CD4-positive, CD25-positive, alpha-beta regulatory T cell (primary cell): ENCODE measurements at regions not wholly inside any gene's neighbourhood (a gene's known extent, or its start where the extent isn't known, plus 50 kb on each side); places are given as distances from the start of the nearest gene placed in this dataset.
"Not testable (repeated sequence)": the region's sequence is repeated elsewhere in the genome, so short reads cannot be mapped to it uniquely, and the experiment has no call there.

Source experiments
- ATAC-seq, 2 donors: fragments of 150-1000 bp; cut with Tn5 transposase; one replicate each; pipeline ENCODE4 v1.10.0; 2021; ENCODE audit warnings: low read depth in 2 of 2, moderate number of reproducible peaks in 2 of 2, moderate library complexity in 1 of 2
- DNase-seq, 3 donors: peaks; one replicate each; pipeline versions ENCODE4 v3.0.0 to v3.0.0-alpha.2; 2012 to 2022; ENCODE audit warnings: mixed read lengths in 1 of 3
- H3K27ac ChIP-seq: one replicate; pipeline ENCODE4 v1.7.0; 2013; ENCODE audit warnings: mild to moderate bottlenecking, low read length; ENCODE audit not compliant: insufficient read depth, poor library complexity, severe bottlenecking
- H3K27me3 ChIP-seq: one replicate; pipeline ENCODE4 v1.7.0; 2013; ENCODE audit warnings: low read length; ENCODE audit not compliant: control insufficient read depth, insufficient read depth
- H3K36me3 ChIP-seq: one replicate; pipeline ENCODE4 v1.7.0; 2013; ENCODE audit warnings: mild to moderate bottlenecking, low read length, moderate library complexity; ENCODE audit not compliant: control insufficient read depth, insufficient read depth
- H3K4me1 ChIP-seq: 2 replicates; pipeline ENCODE4 v1.7.0; 2013; ENCODE audit warnings: mild to moderate bottlenecking, low read length; ENCODE audit not compliant: insufficient read depth, control insufficient read depth, poor library complexity, severe bottlenecking
- H3K4me3 ChIP-seq: one replicate; pipeline ENCODE4 v1.7.0; 2013; ENCODE audit warnings: low read depth, mild to moderate bottlenecking, low read length, moderate library complexity
- H3K9me3 ChIP-seq, 2 experiments: 1 replicate in 1 of 2; 2 replicates in 1 of 2; pipeline ENCODE4 v1.7.0; 2013; ENCODE audit warnings: low read length in 2 of 2, mild to moderate bottlenecking in 1 of 2, moderate library complexity in 1 of 2; ENCODE audit not compliant: control insufficient read depth in 2 of 2
- H3K27ac Mint-ChIP-seq, 3 donors: one replicate each; pipeline ENCODE4 v1.8.0; 2020 to 2022; ENCODE audit warnings: mild to moderate bottlenecking in 3 of 3, mixed read lengths in 3 of 3, moderate library complexity in 2 of 3
- H3K27me3 Mint-ChIP-seq: one replicate; pipeline ENCODE4 v1.8.0; 2022; ENCODE audit warnings: mild to moderate bottlenecking, mixed read lengths
- H3K36me3 Mint-ChIP-seq: one replicate; pipeline ENCODE4 v1.8.0; 2020; ENCODE audit warnings: mixed read lengths
- H3K4me1 Mint-ChIP-seq, 4 donors: one replicate each; pipeline ENCODE4 v1.8.0; 2020 to 2022; ENCODE audit warnings: mixed read lengths in 4 of 4, mild to moderate bottlenecking in 1 of 4
- H3K4me3 Mint-ChIP-seq, 4 donors: one replicate each; pipeline ENCODE4 v1.8.0; 2020 to 2022; ENCODE audit warnings: mild to moderate bottlenecking in 4 of 4, mixed read lengths in 4 of 4, moderate library complexity in 3 of 4
- H3K9me3 Mint-ChIP-seq, 7 donors: one replicate each; pipeline ENCODE4 v1.8.0; 2020 to 2022; ENCODE audit warnings: mixed read lengths in 7 of 7, mild to moderate bottlenecking in 3 of 7, moderate library complexity in 2 of 7

- Histone ChIP-seq H3K9me3 (no peaks in the 10 kb centered on the region), H3K27ac (no peak overlapping the region), H3K4me3 (no peak overlapping the region), H3K4me1 (no peaks in the 10 kb centered on the region), H3K27me3 (no peaks in the 10 kb centered on the region), H3K36me3 (no peaks in the 10 kb centered on the region)
- peaks cover 0 to 2% (median 0%) of the 10 kb centered on the region in 7 donors for H3K9me3 Mint-ChIP-seq
- H3K27me3 Mint-ChIP-seq = peaks cover 6% of the 10 kb centered on the region
- peaks cover 4 to 13% (median 8%) of the 10 kb centered on the region in 4 donors for H3K4me1 Mint-ChIP-seq
- H3K36me3 Mint-ChIP-seq = no peaks in the 10 kb centered on the region
- ATAC-seq (no peak), DNase-seq (no peak)
- no peak overlapping the region for H3K27ac Mint-ChIP-seq
- H3K4me3 Mint-ChIP-seq = peak overlapping the region in 1 of 4 donors; percentile 3
Measured at GRCh38 chr3:188007897-188008296, 146.1 kb upstream of the LPP start.

GRCh38 chr3:188008582-188009213, 145.3 kb upstream of the LPP start:
- peaks cover 0 to 2% (median 0%) of the 10 kb centered on the region in 7 donors for H3K9me3 Mint-ChIP-seq
- H3K9me3 ChIP-seq = no peaks in the 10 kb centered on the region
- peaks cover 6% of the 10 kb centered on the region for H3K27me3 Mint-ChIP-seq
- H3K4me1 Mint-ChIP-seq = peaks cover 3 to 13% (median 5%) of the 10 kb centered on the region in 4 donors
- H3K36me3 ChIP-seq = no peaks in the 10 kb centered on the region
- no peak overlapping the region for H3K27ac ChIP-seq
- H3K27me3 ChIP-seq = no peaks in the 10 kb centered on the region
- no peak overlapping the region for H3K4me3 Mint-ChIP-seq
- no peaks in the 10 kb centered on the region for H3K36me3 Mint-ChIP-seq
- no peak overlapping the region for H3K27ac Mint-ChIP-seq
- H3K4me3 ChIP-seq = no peak overlapping the region
- no peak for DNase-seq
- H3K4me1 ChIP-seq = no peaks in the 10 kb centered on the region
- ATAC-seq = no peak

DNA sequence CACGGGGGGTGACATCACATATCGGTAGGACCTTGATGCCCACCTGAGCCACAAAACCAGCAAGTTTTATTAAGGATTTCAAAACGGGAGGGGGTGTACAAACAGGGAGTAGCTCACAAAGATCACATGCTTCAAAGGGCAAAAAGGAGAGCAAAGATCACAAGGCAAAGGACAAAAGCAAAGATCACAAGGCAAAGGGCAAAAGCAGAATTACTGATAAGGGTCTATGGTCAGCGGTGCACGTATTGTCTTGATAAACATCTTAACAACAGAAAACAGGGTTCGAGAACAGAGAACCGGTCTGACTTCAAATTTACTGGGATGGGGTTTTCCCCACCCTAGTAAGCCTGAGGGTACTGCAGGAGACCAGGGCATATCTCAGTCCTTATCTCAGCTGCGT, 143.5 kb upstream of the LPP start:
- peaks cover 0 to 2% (median 0%) of the 10 kb centered on the region in 7 donors for H3K9me3 Mint-ChIP-seq
- no peak for DNase-seq
- H3K27me3 ChIP-seq = no peaks in the 10 kb centered on the region
- H3K36me3 Mint-ChIP-seq = no peaks in the 10 kb centered on the region
- peak overlapping the region in 1 of 3 donors; percentile 73 for H3K27ac Mint-ChIP-seq
- H3K27ac ChIP-seq = no peak overlapping the region
- no peak for ATAC-seq
- no peak overlapping the region for H3K4me3 ChIP-seq
- H3K9me3 ChIP-seq = no peaks in the 10 kb centered on the region
- no peaks in the 10 kb centered on the region for H3K4me1 ChIP-seq
- peaks cover 0 to 13% (median 6%) of the 10 kb centered on the region in 4 donors for H3K4me1 Mint-ChIP-seq
- no peak overlapping the region for H3K4me3 Mint-ChIP-seq
- no peaks in the 10 kb centered on the region for H3K36me3 ChIP-seq
- peaks cover 17% of the 10 kb centered on the region for H3K27me3 Mint-ChIP-seq

DNA sequence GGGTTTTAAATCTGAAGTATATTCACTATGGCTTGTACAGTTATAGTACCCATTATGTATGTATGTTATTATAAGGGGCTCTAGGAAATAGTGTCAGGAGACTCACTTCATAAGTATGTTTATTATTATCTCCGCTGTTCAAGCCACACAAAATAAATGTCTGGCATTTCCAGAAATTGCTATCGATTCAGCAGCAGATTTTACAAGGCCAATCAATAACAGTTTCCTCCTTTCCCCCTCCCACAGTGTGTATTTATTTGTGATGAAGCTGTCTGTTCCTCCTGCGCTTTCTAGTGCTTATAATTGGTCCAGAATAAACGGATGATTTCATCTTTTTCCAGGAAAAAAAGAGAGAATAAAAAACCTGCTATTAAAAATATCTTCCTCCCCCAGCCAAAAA, 134.2 kb upstream of the LPP start:
- H3K9me3 ChIP-seq = no peaks in the 10 kb centered on the region
- no peak overlapping the region for H3K4me3 ChIP-seq
- H3K4me3 Mint-ChIP-seq = no peak overlapping the region
- H3K36me3 Mint-ChIP-seq = no peaks in the 10 kb centered on the region
- H3K27ac ChIP-seq = no peak overlapping the region
- no peaks in the 10 kb centered on the region for H3K36me3 ChIP-seq
- no peaks in the 10 kb centered on the region for H3K27me3 ChIP-seq
- H3K27ac Mint-ChIP-seq = no peak overlapping the region
- H3K4me1 ChIP-seq = no peaks in the 10 kb centered on the region
- DNase-seq (no peak), ATAC-seq (no peak)
- H3K27me3 Mint-ChIP-seq = peaks cover 6% of the 10 kb centered on the region
- peaks cover 0 to 2% (median 0%) of the 10 kb centered on the region in 4 donors for H3K4me1 Mint-ChIP-seq
- peaks cover 0 to 3% (median 0%) of the 10 kb centered on the region in 7 donors for H3K9me3 Mint-ChIP-seq

GRCh38 chr3:188021041-188021440, 132.9 kb upstream of the LPP start:
- Mint-ChIP-seq H3K4me3 (peak overlapping the region in 1 of 4 donors; percentile 21), H3K9me3 (peaks cover 0 to 6% (median 0%) of the 10 kb centered on the region in 7 donors), H3K27me3 (no peaks in the 10 kb centered on the region), H3K27ac (no peak overlapping the region), H3K4me1 (no peaks in the 10 kb centered on the region), H3K36me3 (no peaks in the 10 kb centered on the region)
- no peak for DNase-seq
- no peaks in the 10 kb centered on the region for H3K9me3 ChIP-seq
- H3K27ac ChIP-seq = no peak overlapping the region
- H3K36me3 ChIP-seq = no peaks in the 10 kb centered on the region
- no peaks in the 10 kb centered on the region for H3K27me3 ChIP-seq
- H3K4me3 ChIP-seq = no peak overlapping the region
- no peaks in the 10 kb centered on the region for H3K4me1 ChIP-seq
- no peak for ATAC-seq

DNA sequence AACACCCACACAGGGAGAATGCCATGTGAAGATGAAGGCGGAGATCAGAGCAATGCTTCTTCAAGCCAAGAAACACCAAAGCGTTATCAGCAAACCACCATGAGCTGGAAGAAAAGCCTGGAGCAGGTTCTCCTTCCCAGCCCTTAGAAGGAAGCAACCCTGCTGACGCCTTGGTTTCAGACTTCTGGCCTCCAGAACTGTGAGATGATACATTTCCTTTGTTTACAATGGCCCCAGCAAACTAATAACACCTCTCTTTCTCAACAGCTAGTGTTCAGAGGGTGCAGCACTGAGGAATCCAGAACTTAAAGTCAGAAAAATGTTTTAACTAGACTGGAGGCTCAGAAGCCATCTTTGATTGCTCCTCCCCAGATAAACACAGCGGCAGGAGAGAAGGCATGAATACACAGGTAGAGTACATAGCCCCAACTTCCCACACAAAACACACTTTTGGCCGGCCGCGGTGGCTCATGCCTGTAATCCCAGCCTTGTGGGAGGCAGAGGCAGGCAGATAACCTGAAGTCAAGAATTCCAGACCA, 132.4 kb upstream of the LPP start:
- Mint-ChIP-seq H3K9me3 (peaks cover 0 to 6% (median 0%) of the 10 kb centered on the region in 7 donors), H3K27me3 (no peaks in the 10 kb centered on the region), H3K27ac (peak overlapping the region in 2 of 3 donors; percentile 20 to 29), H3K4me3 (peak overlapping the region in 1 of 4 donors; percentile 21), H3K36me3 (no peaks in the 10 kb centered on the region), H3K4me1 (no peaks in the 10 kb centered on the region)
- Histone ChIP-seq H3K27ac (no peak overlapping the region), H3K4me1 (no peaks in the 10 kb centered on the region), H3K27me3 (no peaks in the 10 kb centered on the region), H3K9me3 (no peaks in the 10 kb centered on the region), H3K4me3 (no peak overlapping the region), H3K36me3 (no peaks in the 10 kb centered on the region)
- DNase-seq = no peak
- ATAC-seq = no peak

DNA sequence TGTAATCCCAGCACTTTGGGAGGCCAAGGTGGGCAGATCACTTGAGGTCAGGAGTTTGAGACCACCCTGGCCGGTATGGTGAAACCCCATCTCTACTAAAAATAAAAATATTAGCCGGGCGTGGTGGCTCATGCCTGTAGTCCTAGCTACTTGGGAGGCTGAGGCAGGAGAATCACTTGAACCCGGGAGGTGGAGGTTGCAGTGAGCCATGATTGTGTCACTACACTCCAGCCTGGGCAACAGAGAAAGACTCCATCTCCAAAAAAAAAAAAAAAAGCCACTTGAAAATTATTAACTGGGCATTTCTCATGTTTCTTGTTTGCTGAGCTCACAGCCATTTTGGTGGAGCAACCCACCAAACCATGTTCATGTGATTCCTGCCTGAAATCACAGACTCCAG, 131.1 kb upstream of the LPP start:
- not testable (repeated sequence) for H3K4me1 Mint-ChIP-seq, H3K9me3 ChIP-seq, H3K4me3 Mint-ChIP-seq, H3K27me3 ChIP-seq, H3K36me3 Mint-ChIP-seq, H3K27me3 Mint-ChIP-seq, DNase-seq, H3K36me3 ChIP-seq, H3K4me1 ChIP-seq, H3K9me3 Mint-ChIP-seq, ATAC-seq, H3K27ac ChIP-seq, H3K4me3 ChIP-seq
- H3K27ac Mint-ChIP-seq = peak overlapping the region in 1 of 3 donors; percentile 32

DNA sequence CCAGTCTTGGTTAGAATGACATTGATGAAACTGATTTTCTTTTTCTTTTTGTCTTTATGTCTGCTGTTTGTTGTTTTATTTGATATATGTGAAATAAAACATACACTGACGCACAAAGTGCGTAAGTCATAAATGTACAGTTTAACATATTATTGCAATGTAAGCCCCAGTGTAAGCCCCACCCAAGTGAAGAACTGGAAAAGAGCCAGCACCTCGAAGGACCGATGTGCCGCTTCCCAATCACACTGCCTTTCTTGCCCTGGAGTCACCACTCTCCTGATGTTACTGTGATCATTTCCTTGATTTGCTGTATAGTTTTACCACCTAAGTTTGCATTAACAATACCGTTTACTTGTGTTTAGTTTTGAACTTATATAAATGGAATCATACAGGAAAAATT, 128.4 kb upstream of the LPP start:
- H3K36me3 Mint-ChIP-seq = no peaks in the 10 kb centered on the region

More for the DNA sequence above, 128.4 kb upstream of the LPP start:
- peaks cover 0 to 6% (median 0%) of the 10 kb centered on the region in 7 donors for H3K9me3 Mint-ChIP-seq
- no peak overlapping the region for H3K4me3 Mint-ChIP-seq
- no peak overlapping the region for H3K27ac Mint-ChIP-seq
- DNase-seq (no peak), ATAC-seq (no peak)
- no peaks in the 10 kb centered on the region for H3K9me3 ChIP-seq
- H3K27me3 ChIP-seq = no peaks in the 10 kb centered on the region
- no peaks in the 10 kb centered on the region for H3K4me1 ChIP-seq
- H3K4me1 Mint-ChIP-seq = peaks cover 0 to 2% (median 0%) of the 10 kb centered on the region in 4 donors
- no peaks in the 10 kb centered on the region for H3K36me3 ChIP-seq
- H3K27me3 Mint-ChIP-seq = peaks cover 4% of the 10 kb centered on the region
- H3K27ac ChIP-seq = no peak overlapping the region
- no peak overlapping the region for H3K4me3 ChIP-seq
